Upper lobe of right lung (tissue), 1 donor: ENCODE measurements at regions not wholly inside any gene's neighbourhood (a gene's known extent, or its start where the extent isn't known, plus 50 kb on each side); places are given as distances from the start of the nearest gene placed in this dataset.
A peak's percentile ranks its signal among the peaks of the same experiment; 100 is the strongest.

Source experiments
- ATAC-seq: fragments of 200-7000 bp; cut with Tn5 transposase; one replicate; pipeline ENCODE4 v1.9.1; 2020; ENCODE audit warnings: mild to moderate bottlenecking, moderate library complexity
- DNase-seq: peaks from one replicate; pipeline ENCODE4 v3.0.0-alpha.2; 2020
- H3K27ac ChIP-seq: fragments of 200-600 bp; one replicate; pipeline ENCODE4 v1.8.0; 2022
- H3K27me3 ChIP-seq: fragments of 200-600 bp; one replicate; pipeline ENCODE4 v1.8.0; 2022; ENCODE audit warnings: mild to moderate bottlenecking
- H3K36me3 ChIP-seq: fragments of 200-600 bp; one replicate; pipeline ENCODE4 v1.8.0; 2022
- H3K4me1 ChIP-seq: fragments of 200-600 bp; one replicate; pipeline ENCODE4 v1.8.0; 2022
- H3K4me3 ChIP-seq: fragments of 200-600 bp; one replicate; pipeline ENCODE4 v1.8.0; 2022; ENCODE audit warnings: mild to moderate bottlenecking
- H3K9me3 ChIP-seq: fragments of 200-600 bp; one replicate; pipeline ENCODE4 v1.8.0; 2022
- intact Hi-C: fragments of 100-400 bp; cut with DNase I; formaldehyde crosslinking; loops from one replicate; pipeline ENCODE4 v1.11.0; 2022
- TF ChIP-seq, protein P1 (sequence below): fragments of 200-600 bp; IDR thresholded peaks from one replicate; pipeline ENCODE4 v1.8.0; 2022; ENCODE audit warnings: antibody characterized with exemption
- donor health status: DM: no; HTN: yes; CAD: no; lungs with severe emphysema.

GRCh38 chr7:54883576-54883975 is 124.6 kb upstream of the SEC61G start:
- Histone ChIP-seq H3K27me3 (no peaks in the 10 kb centered on the region), H3K27ac (no peak overlapping the region), H3K36me3 (no peaks in the 10 kb centered on the region), H3K9me3 (no peaks in the 10 kb centered on the region), H3K4me3 (no peak overlapping the region), H3K4me1 (no peaks in the 10 kb centered on the region)
- DNase-seq, result no peak
- TF ChIP-seq, protein P1, sequence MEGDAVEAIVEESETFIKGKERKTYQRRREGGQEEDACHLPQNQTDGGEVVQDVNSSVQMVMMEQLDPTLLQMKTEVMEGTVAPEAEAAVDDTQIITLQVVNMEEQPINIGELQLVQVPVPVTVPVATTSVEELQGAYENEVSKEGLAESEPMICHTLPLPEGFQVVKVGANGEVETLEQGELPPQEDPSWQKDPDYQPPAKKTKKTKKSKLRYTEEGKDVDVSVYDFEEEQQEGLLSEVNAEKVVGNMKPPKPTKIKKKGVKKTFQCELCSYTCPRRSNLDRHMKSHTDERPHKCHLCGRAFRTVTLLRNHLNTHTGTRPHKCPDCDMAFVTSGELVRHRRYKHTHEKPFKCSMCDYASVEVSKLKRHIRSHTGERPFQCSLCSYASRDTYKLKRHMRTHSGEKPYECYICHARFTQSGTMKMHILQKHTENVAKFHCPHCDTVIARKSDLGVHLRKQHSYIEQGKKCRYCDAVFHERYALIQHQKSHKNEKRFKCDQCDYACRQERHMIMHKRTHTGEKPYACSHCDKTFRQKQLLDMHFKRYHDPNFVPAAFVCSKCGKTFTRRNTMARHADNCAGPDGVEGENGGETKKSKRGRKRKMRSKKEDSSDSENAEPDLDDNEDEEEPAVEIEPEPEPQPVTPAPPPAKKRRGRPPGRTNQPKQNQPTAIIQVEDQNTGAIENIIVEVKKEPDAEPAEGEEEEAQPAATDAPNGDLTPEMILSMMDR, result no peak
- intact Hi-C loops, result no loop called here
- no peak for ATAC-seq

DNA sequence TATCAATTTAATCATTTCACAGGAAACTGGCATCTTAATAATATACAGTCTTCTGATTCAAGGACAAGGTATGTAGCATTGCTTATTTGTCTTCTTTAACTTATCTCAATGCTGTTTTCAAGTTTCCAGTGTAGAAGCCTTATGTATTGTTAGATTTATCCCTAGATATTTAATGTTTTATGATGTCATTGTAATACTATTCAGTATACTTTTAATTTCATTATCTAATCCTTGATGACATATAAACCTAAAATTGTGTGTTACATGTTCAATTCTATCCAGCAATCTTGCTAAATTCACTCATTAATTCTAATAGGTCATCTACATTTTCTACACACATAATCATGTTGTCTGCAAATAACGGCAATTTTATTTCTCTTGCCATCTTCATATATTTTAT is 126.3 kb upstream of the SEC61G start:
- no peaks in the 10 kb centered on the region for H3K27me3 ChIP-seq
- H3K27ac ChIP-seq, result no peak overlapping the region
- no peaks in the 10 kb centered on the region for H3K4me1 ChIP-seq
- ATAC-seq (no peak), DNase-seq (no peak)
- TF ChIP-seq, protein P1, result no peak
- no peaks in the 10 kb centered on the region for H3K36me3 ChIP-seq
- H3K4me3 ChIP-seq, result no peak overlapping the region
- no peaks in the 10 kb centered on the region for H3K9me3 ChIP-seq
- intact Hi-C loops, result no loop called here

DNA sequence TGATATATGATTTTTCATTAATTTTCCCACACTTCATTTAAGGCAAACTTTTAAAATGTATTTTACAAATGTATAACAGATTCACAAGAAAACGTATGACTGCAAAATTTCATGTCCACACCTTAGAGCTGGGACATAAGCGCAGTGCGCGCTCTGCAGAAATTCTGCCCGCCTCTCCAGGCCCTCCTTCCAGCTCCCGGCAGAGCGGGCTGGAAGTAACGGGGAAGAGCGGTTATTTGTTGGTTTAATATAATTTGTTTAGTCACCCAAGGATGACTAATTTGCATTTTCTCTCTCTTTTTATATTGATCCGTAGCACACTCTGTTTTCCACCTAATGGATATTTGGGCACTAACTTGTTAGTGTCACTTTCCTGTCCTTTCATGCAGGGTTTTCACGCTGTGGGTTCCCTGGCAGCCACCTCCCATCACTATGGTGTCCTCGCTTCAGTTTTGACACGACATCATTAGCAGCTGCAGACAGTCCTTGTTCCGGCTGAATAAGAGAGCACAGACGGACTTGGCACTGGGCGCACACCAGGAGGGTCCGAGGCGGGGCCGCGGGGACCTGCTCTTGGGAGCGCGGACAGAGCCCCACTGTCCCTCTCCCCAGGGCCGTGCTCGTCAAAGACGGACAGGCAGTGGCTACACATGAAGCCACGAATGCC is 129.2 kb upstream of the SEC61G start:
- ATAC-seq, result peak; percentile 38
- intact Hi-C loops, result no loop called here
- Histone ChIP-seq H3K36me3 (no peaks in the 10 kb centered on the region), H3K27ac (no peak overlapping the region), H3K4me1 (no peaks in the 10 kb centered on the region), H3K4me3 (peak overlapping the region; percentile 36), H3K27me3 (no peaks in the 10 kb centered on the region), H3K9me3 (no peaks in the 10 kb centered on the region)
- no peak for DNase-seq
- TF ChIP-seq, protein P1, result no peak

DNA sequence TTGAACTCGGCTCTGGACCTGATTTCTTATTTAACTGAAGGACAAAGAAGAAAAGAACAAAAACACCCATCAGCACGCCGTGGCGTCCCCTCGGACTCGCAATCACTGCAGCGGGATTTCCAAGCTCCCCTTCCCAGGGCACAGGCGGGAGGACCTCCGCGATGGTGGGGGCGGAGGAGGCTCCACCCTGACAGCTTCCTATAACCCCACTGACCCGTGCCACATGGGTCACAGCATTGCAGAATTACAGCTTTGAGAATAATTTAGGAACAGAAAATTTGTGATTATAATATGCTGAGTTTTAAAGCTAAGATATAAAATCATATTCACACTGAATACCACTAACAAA is 129.7 kb upstream of the SEC61G start:
- intact Hi-C loops, result no loop called here
- TF ChIP-seq, protein P1, result no peak
- ATAC-seq (peak; percentile 16), DNase-seq (no peak)
- H3K27ac ChIP-seq, result no peak overlapping the region
- H3K27me3 ChIP-seq, result no peaks in the 10 kb centered on the region
- H3K9me3 ChIP-seq, result no peaks in the 10 kb centered on the region
- no peaks in the 10 kb centered on the region for H3K36me3 ChIP-seq
- no peaks in the 10 kb centered on the region for H3K4me1 ChIP-seq
- H3K4me3 ChIP-seq, result peak overlapping the region; percentile 36

DNA sequence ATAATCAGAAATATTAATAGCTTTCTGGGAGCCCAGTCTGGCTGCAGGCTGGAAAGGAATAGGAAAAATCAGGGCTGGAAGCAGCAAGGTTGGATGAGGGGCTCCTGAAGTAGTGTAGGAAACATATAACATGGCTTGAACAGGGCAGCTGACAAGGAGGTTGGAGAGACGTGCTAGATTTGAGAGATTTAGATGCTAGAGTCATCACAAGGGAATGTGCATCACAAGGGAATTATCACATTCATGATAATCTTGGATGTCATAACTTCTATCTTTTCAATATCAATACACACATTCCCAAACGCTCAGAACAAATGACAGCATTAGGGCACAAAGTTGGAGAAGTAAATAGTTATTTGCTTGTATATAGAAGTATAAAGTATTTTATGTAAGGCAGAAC is 120.9 kb upstream of the EGFR start:
- ATAC-seq, result no peak
- H3K4me1 ChIP-seq, result no peaks in the 10 kb centered on the region
- no peak for DNase-seq
- intact Hi-C loops, result no loop called here
- no peaks in the 10 kb centered on the region for H3K36me3 ChIP-seq
- no peaks in the 10 kb centered on the region for H3K9me3 ChIP-seq
- TF ChIP-seq, protein P1, result no peak
- H3K27ac ChIP-seq, result no peak overlapping the region
- no peaks in the 10 kb centered on the region for H3K27me3 ChIP-seq
- no peak overlapping the region for H3K4me3 ChIP-seq
